A673 (cell line): ENCODE measurements at regions not wholly inside any gene's neighbourhood (a gene's known extent, or its start where the extent isn't known, plus 50 kb on each side); places are given as distances from the start of the nearest gene placed in this dataset.

Source experiments
- BruUV-seq: library from RNA; stranded (reverse); fragments of 400-500 nt; replicated peaks from 2 replicates; lab custom pipeline; 2021; lab: Mats Ljungman, UMichigan
- CTCF ChIA-PET: fragments of 300-600 bp; sonication (Branson Sonifier 250); formaldehyde crosslinking; loops from one replicate; lab custom pipeline; 2022; ENCODE audit warnings: antibody characterized with exemption; lab: Charles Lee
- POLR2A ChIA-PET: fragments of 300-600 bp; sonication (Branson Sonifier 250); formaldehyde crosslinking; loops from one replicate; lab custom pipeline; 2022; ENCODE audit warnings: antibody characterized with exemption; ENCODE audit not compliant: low non-redundant PET; lab: Charles Lee
- DNase-seq: peaks from one replicate; pipeline ENCODE4 v3.0.0-alpha.2; 2015; ENCODE audit warnings: low spot score
- H3K27ac ChIP-seq: fragments of 200-600 bp; sonication (generic); 2 replicates; pipeline ENCODE4 v1.5.1; 2016; ENCODE audit warnings: mixed run types, low read depth, mild to moderate bottlenecking, mixed read lengths, antibody characterized with exemption, low read length; ENCODE audit not compliant: poor library complexity, severe bottlenecking
- H3K27me3 ChIP-seq: fragments of 200-600 bp; sonication (generic); replicated peaks from 2 replicates; pipeline ENCODE4 v1.6.1; 2017; ENCODE audit warnings: mixed run types, low read depth, mild to moderate bottlenecking, mixed read lengths, antibody characterized with exemption, low read length; ENCODE audit not compliant: insufficient read depth, poor library complexity
- H3K36me3 ChIP-seq: fragments of 200-600 bp; sonication (generic); 2 replicates; pipeline ENCODE4 v1.6.1; 2016; ENCODE audit warnings: mixed run types, mild to moderate bottlenecking, mixed read lengths, antibody characterized with exemption, low read length; ENCODE audit not compliant: insufficient read depth, poor library complexity, severe bottlenecking
- H3K4me1 ChIP-seq: fragments of 200-600 bp; sonication (generic); 2 replicates; pipeline ENCODE4 v1.6.1; 2017; ENCODE audit warnings: mixed run types, mild to moderate bottlenecking, mixed read lengths, antibody characterized with exemption, low read length; ENCODE audit not compliant: insufficient read depth, poor library complexity, severe bottlenecking
- H3K4me3 ChIP-seq: fragments of 200-600 bp; sonication (generic); 2 replicates; pipeline ENCODE4 v1.5.1; 2016; ENCODE audit warnings: low read depth, mixed run types, mild to moderate bottlenecking, mixed read lengths, low read length; ENCODE audit not compliant: poor library complexity, severe bottlenecking
- H3K9me3 ChIP-seq: fragments of 200-600 bp; sonication (generic); 2 replicates; pipeline ENCODE4 v1.6.1; 2016; ENCODE audit warnings: mixed run types, low read depth, mild to moderate bottlenecking, mixed read lengths, antibody characterized with exemption, low read length; ENCODE audit not compliant: poor library complexity, severe bottlenecking
- CTCF ChIP-seq: fragments of 300-800, 200-600 bp; sonication (generic); conservative IDR thresholded peaks from 2 replicates; pipeline ENCODE4 v1.5.1; 2017; ENCODE audit warnings: low read depth, mild to moderate bottlenecking, antibody characterized with exemption, low read length, moderate library complexity, mixed read lengths
- EZH2 ChIP-seq: fragments of 200-600 bp; sonication (generic); IDR thresholded peaks from 2 replicates; pipeline ENCODE4 v1.6.1; 2017; ENCODE audit warnings: borderline replicate concordance, low read depth, mild to moderate bottlenecking, mixed read lengths, antibody characterized with exemption, low read length; ENCODE audit not compliant: poor library complexity, severe bottlenecking
- intact Hi-C: fragments of 100-400 bp; cut with micrococcal nuclease; formaldehyde crosslinking; loops from one replicate; pipeline ENCODE4 v1.10.0; 2022; ENCODE audit not compliant: unreplicated experiment

- Histone ChIP-seq H3K36me3 (no peaks in the 10 kb centered on the region), H3K4me1 (no peaks in the 10 kb centered on the region), H3K27ac (no peak overlapping the region), H3K27me3 (no peaks in the 10 kb centered on the region), H3K4me3 (no peak overlapping the region), H3K9me3 (no peaks in the 10 kb centered on the region)
- POLR2A ChIA-PET: interaction anchor here (0.7 kb wide), 1 partner anchor 18 kb away, joined by 3 read pairs; no protein-coding TSS in a partner anchor
- no TSS peak for BruUV-seq
- intact Hi-C loops: no loop called here
- no peak for TF ChIP-seq CTCF
- TF ChIP-seq EZH2: no peak
- no peak for DNase-seq
- CTCF ChIA-PET: no interaction called here
These were observed 57.9 kb upstream of the RUNX3 start for GRCh38 chr1:24987875-24988557.

GRCh38 chr1:24987424-24987823 lies 57.3 kb upstream of the RUNX3 start:
- no peaks in the 10 kb centered on the region for H3K36me3 ChIP-seq
- H3K27ac ChIP-seq: no peak overlapping the region
- BruUV-seq: no TSS peak
- no peak for DNase-seq
- H3K4me3 ChIP-seq: no peak overlapping the region
- no peak for TF ChIP-seq CTCF
- intact Hi-C loops: no loop called here
- H3K9me3 ChIP-seq: no peaks in the 10 kb centered on the region
- H3K27me3 ChIP-seq: no peaks in the 10 kb centered on the region
- H3K4me1 ChIP-seq: no peaks in the 10 kb centered on the region
- ChIA-PET POLR2A (interaction anchor here (0.7 kb wide), 1 partner anchor 17 kb away, joined by 3 read pairs; no protein-coding TSS in a partner anchor), CTCF (no interaction called here)

- intact Hi-C loops: no loop called here
- TF ChIP-seq CTCF (no peak), EZH2 (no peak)
- H3K4me3 ChIP-seq: no peak overlapping the region
- no peaks in the 10 kb centered on the region for H3K27me3 ChIP-seq
- CTCF ChIA-PET: no interaction called here
- no peaks in the 10 kb centered on the region for H3K36me3 ChIP-seq
- H3K27ac ChIP-seq: no peak overlapping the region
- no peaks in the 10 kb centered on the region for H3K9me3 ChIP-seq
- BruUV-seq: no TSS peak
- DNase-seq: no peak
- POLR2A ChIA-PET: no interaction called here
- H3K4me1 ChIP-seq: no peaks in the 10 kb centered on the region
These were observed 56.4 kb upstream of the RUNX3 start for GRCh38 chr1:24986372-24986965.
